Common myeloid progenitor, CD34-positive (primary cell): ENCODE measurements at regions not wholly inside any gene's neighbourhood (a gene's known extent, or its start where the extent isn't known, plus 50 kb on each side); places are given as distances from the start of the nearest gene placed in this dataset.
A peak's percentile ranks its signal among the peaks of the same experiment; 100 is the strongest.

ENCODE experiments used
- CTCF ChIA-PET: fragments of 350-600 bp; sonication (Branson Sonifier 250); formaldehyde crosslinking; loops from one replicate; lab custom pipeline; 2021; ENCODE audit warnings: antibody characterized with exemption; lab: Charles Lee
- POLR2A ChIA-PET: fragments of 350-600 bp; sonication (Branson Sonifier 250); formaldehyde crosslinking; loops from one replicate; lab custom pipeline; 2021; ENCODE audit warnings: antibody characterized with exemption; lab: Charles Lee
- DNase-seq, 3 donors: peaks; one replicate each; pipeline versions ENCODE4 v3.0.0 to v3.0.0-alpha.2; 2013
- H3K27ac ChIP-seq, 2 experiments: 1 replicate in 1 of 2; 2 replicates in 1 of 2; pipeline ENCODE4 v1.7.0; 2013; ENCODE audit warnings: inconsistent platforms in 2 of 2, low read length in 2 of 2, mild to moderate bottlenecking in 2 of 2, low read depth in 1 of 2, moderate library complexity in 1 of 2; ENCODE audit not compliant: severe bottlenecking in 2 of 2, insufficient read depth in 1 of 2, poor library complexity in 1 of 2
- H3K27me3 ChIP-seq, 5 experiments: replicated peaks in 2 of 5; 1 replicate in 3 of 5; 2 replicates in 2 of 5; pipeline versions ENCODE4 v1.6.1 to v1.7.0; 2013; ENCODE audit warnings: low read length in 4 of 5, mild to moderate bottlenecking in 2 of 5, moderate library complexity in 2 of 5, inconsistent platforms in 1 of 5; ENCODE audit not compliant: insufficient read depth in 5 of 5, control insufficient read depth in 4 of 5
- H3K36me3 ChIP-seq, 4 experiments: 1 replicate in 2 of 4; 2 replicates in 2 of 4; pipeline versions ENCODE4 v1.6.1 to v1.7.0; 2013; ENCODE audit warnings: low read length in 3 of 4, control low read depth in 1 of 4, mild to moderate bottlenecking in 1 of 4; ENCODE audit not compliant: control insufficient read depth in 4 of 4, insufficient read depth in 4 of 4
- H3K4me1 ChIP-seq, 4 experiments: 1 replicate in 3 of 4; 2 replicates in 1 of 4; pipeline versions ENCODE4 v1.6.1 to v1.7.1; 2013; ENCODE audit warnings: low read length in 3 of 4, mild to moderate bottlenecking in 3 of 4, control low read depth in 1 of 4, inconsistent platforms in 1 of 4, moderate library complexity in 1 of 4; ENCODE audit not compliant: control insufficient read depth in 4 of 4, insufficient read depth in 4 of 4; ENCODE audit errors: control extremely low read depth in 1 of 4
- H3K4me3 ChIP-seq, 7 experiments: 1 replicate in 4 of 7; 2 replicates in 3 of 7; pipeline versions ENCODE4 v1.5.1 to v1.7.0; 2013; ENCODE audit warnings: mild to moderate bottlenecking in 7 of 7, low read length in 6 of 7, moderate library complexity in 6 of 7, inconsistent platforms in 2 of 7, low read depth in 2 of 7, control low read depth in 1 of 7; ENCODE audit not compliant: insufficient read depth in 4 of 7, control insufficient read depth in 1 of 7; ENCODE audit errors: extremely low read depth in 1 of 7
- H3K9me3 ChIP-seq, 5 experiments: 1 replicate in 4 of 5; 2 replicates in 1 of 5; pipeline versions ENCODE4 v1.6.1 to v1.7.1; 2013; ENCODE audit warnings: low read length in 4 of 5, mild to moderate bottlenecking in 2 of 5, inconsistent platforms in 1 of 5, low read depth in 1 of 5, moderate library complexity in 1 of 5; ENCODE audit not compliant: control insufficient read depth in 4 of 5, insufficient read depth in 2 of 5; ENCODE audit errors: control extremely low read depth in 1 of 5
- WGBS: methylation state at CpG from one replicate; pipeline ENCODE4 v1.1.5; 2013; ENCODE audit not compliant: insufficient coverage; 5-methylcytosine and 5-hydroxymethylcytosine counted together

DNA sequence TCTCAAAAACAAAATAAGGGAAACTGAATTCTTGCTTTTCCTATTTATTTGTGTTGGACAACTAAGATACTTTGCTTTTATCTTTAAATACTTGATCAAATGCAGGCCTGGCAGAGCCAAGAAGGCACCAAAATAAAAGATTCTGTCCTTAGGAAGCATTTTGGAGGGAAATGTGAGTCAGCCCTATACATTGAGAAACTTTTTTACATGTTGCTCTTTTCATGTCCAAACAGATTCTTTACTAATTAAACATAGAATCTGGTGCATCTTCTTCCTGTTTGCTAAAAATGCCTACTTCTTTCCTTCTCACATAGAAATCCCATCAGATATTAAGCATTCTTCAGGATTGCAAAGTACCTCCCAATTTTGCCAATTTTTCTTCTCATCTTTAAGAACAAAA is 1160.4 kb downstream of the EFNA5 start:
- H3K4me3 ChIP-seq: no peak overlapping the region
- no peaks in the 10 kb centered on the region for H3K36me3 ChIP-seq
- DNase-seq: no peak
- ChIA-PET POLR2A (no interaction called here), CTCF (no interaction called here)
- no peaks in the 10 kb centered on the region for H3K9me3 ChIP-seq
- no peaks in the 10 kb centered on the region for H3K4me1 ChIP-seq
- H3K27ac ChIP-seq: no peak overlapping the region
- H3K27me3 ChIP-seq: no peaks in the 10 kb centered on the region

DNA sequence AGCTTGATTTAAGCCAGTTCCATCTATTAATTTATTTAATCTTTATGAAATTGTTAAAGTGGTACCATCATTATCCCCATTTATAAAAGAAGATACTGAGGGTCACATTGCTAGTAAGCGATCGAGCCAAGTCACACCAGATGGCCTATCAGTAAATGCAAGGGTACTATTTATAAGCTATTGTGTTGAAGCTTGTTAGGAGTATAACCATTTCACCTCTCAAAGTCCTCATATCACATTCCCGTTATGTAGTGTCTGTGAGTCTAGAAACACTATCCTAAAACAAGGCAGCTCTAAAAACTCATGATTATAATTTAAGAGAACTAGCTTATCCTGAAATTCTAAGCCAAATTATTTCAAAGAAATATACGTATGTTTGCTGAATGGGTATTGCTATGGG is 1161.8 kb downstream of the EFNA5 start:
- ChIA-PET POLR2A (no interaction called here), CTCF (no interaction called here)
- Histone ChIP-seq H3K9me3 (no peaks in the 10 kb centered on the region), H3K4me1 (no peaks in the 10 kb centered on the region), H3K27me3 (no peaks in the 10 kb centered on the region), H3K36me3 (no peaks in the 10 kb centered on the region), H3K4me3 (no peak overlapping the region), H3K27ac (no peak overlapping the region)
- DNase-seq: no peak
- no CpG with 5 or more reads among the region's 4 CpGs for WGBS

DNA sequence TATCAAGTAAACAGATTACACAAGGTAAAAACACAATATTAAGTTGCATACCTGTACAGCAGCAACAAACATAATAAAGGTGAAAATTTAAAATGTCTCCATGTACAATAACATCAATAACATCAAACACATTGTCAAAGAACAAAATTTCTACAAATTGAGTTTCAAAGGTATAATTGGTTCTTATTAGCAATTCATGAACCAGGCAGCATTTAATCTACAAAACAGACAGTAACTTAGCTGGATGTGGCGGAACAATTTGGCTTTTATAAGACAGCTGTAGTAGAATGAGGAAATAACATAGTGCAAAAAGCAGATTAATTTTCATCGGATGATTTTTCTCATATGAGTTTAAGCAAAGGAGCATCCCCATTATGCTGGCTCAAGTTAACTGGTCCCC is 1176.8 kb downstream of the EFNA5 start:
- DNase-seq: no peak
- 94% methylated on average over 2 of the region's 2 CpGs for WGBS
- no peak overlapping the region for H3K27ac ChIP-seq
- CTCF ChIA-PET: no interaction called here
- POLR2A ChIA-PET: no interaction called here
- no peaks in the 10 kb centered on the region for H3K4me1 ChIP-seq
- H3K9me3 ChIP-seq: no peaks in the 10 kb centered on the region
- H3K4me3 ChIP-seq: no peak overlapping the region
- no peaks in the 10 kb centered on the region for H3K36me3 ChIP-seq
- H3K27me3 ChIP-seq: no peaks in the 10 kb centered on the region

DNA sequence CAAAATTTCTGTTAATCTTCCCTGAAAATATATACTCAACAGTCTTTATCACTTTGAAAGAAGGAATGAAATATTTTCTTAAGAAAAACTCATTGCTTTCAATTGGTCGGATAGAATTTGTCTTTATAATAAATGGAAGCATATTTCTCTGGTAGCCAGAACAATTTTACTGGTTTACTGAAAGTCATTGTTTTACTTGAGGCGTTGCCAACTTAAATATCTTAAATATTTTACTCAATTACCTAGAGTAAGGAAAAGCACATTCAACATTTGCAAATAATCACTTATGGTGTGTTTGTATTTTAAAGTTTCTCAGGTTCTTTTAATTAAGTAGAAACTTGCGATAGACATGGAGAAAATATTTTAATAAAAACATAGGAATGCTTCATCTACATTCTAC is 1181.7 kb downstream of the EFNA5 start:
- Histone ChIP-seq H3K27me3 (no peaks in the 10 kb centered on the region), H3K9me3 (no peaks in the 10 kb centered on the region), H3K27ac (no peak overlapping the region), H3K36me3 (no peaks in the 10 kb centered on the region), H3K4me3 (no peak overlapping the region), H3K4me1 (no peaks in the 10 kb centered on the region)
- WGBS: no CpG with 5 or more reads among the region's 3 CpGs
- no peak for DNase-seq
- ChIA-PET POLR2A (no interaction called here), CTCF (no interaction called here)

DNA sequence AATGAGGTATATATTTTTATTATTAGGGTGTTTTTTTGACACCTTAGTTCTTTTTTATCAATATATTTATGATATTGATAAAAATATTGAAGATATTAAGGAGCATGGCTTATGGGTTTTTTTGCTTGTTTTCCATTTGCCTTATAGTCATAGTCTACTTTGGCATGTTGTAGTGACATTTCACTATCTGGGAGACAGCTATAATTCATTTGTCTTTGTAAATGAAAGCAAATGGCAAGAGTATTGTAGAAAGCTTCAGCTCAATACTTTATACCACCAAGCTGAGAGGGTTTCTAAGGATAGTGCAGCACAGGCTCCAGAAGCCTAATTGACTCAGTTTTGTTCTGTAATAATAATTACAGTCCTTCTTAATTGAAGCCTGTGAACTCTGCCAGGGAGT is 1182.3 kb downstream of the EFNA5 start:
- CTCF ChIA-PET: no interaction called here

DNA sequence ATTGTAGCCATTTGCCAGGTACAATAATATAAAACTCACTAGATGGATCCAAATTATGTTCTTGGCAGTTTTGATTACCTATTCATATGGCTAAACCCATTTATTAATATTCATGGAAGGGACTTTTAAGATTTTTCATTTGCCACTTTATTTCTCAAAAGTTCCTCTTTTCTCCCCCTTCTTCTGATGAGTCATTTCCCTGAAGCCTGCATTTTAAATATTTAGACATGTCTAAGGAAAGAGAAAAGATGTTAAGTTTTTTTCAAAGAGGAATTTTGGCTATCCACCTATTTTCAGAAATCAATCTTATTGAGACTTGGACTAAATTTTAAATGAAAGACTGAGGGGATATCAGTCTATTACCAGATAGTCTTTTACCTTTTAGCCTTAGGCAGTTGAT is 1189.4 kb downstream of the EFNA5 start:
- no peak overlapping the region for H3K27ac ChIP-seq
- no peaks in the 10 kb centered on the region for H3K36me3 ChIP-seq
- no peaks in the 10 kb centered on the region for H3K9me3 ChIP-seq
- peaks cover 0 to 10% (median 3%) of the 10 kb centered on the region in 4 experiments for H3K4me1 ChIP-seq
- ChIA-PET POLR2A (no interaction called here), CTCF (no interaction called here)
- H3K4me3 ChIP-seq: no peak overlapping the region
- DNase-seq: peak; percentile 9 to 58 (median 40)
- H3K27me3 ChIP-seq: no peaks in the 10 kb centered on the region

More for the DNA sequence above, 1182.3 kb downstream of the EFNA5 start:
- H3K27me3 ChIP-seq: no peaks in the 10 kb centered on the region
- H3K4me1 ChIP-seq: no peaks in the 10 kb centered on the region
- H3K27ac ChIP-seq: no peak overlapping the region
- no peaks in the 10 kb centered on the region for H3K36me3 ChIP-seq
- DNase-seq: no peak
- H3K4me3 ChIP-seq: no peak overlapping the region
- no peaks in the 10 kb centered on the region for H3K9me3 ChIP-seq
- POLR2A ChIA-PET: no interaction called here

DNA sequence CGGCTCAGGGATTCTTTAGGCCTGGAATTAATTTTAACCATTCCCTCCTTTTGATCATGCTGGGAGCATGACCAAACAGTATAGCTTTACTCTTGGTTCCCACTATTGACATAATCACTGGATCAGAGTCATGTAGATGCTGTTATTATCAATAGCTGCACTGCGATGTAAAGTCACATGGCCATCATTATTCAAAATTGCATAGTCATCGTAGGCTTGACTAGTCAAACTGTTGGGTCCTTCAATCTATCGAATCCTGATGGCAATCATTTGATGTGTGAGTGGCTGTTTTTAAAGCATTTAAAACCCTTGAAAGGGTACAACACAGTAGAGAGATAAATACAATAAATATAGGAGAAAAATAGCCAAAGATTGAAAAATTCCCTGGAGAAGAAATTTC is 1194.1 kb downstream of the EFNA5 start:
- Histone ChIP-seq H3K36me3 (no peaks in the 10 kb centered on the region), H3K4me3 (no peak overlapping the region), H3K9me3 (no peaks in the 10 kb centered on the region), H3K4me1 (peaks cover 0 to 6% (median under 1%) of the 10 kb centered on the region in 4 experiments), H3K27me3 (no peaks in the 10 kb centered on the region), H3K27ac (no peak overlapping the region)
- 100% methylated on average over 2 of the region's 4 CpGs for WGBS
- CTCF ChIA-PET: no interaction called here
- no peak for DNase-seq
- POLR2A ChIA-PET: no interaction called here

DNA sequence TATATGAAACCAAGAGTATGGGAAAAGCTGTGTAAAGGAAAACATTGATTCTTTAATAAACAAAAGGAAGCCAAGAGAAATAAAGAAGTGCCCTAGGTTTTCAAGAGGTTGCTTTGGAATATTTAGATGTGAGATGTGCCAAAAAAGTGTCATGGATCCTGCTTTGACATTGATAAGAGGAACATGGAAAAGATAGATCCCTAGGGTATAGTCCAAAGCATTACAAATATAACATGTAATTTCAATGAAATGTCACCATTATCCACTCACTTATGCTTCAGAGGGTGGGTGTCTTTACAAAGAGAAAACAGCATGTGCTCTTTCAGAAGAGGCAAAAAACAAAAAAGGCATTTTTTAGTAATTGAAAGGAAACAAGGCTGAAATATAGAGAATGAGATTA is 1196.7 kb downstream of the EFNA5 start:
- Histone ChIP-seq H3K36me3 (no peaks in the 10 kb centered on the region), H3K4me3 (no peak overlapping the region), H3K27me3 (no peaks in the 10 kb centered on the region), H3K9me3 (peaks cover 0 to 1% (median 0%) of the 10 kb centered on the region in 5 experiments), H3K4me1 (no peaks in the 10 kb centered on the region), H3K27ac (no peak overlapping the region)
- ChIA-PET CTCF (no interaction called here), POLR2A (no interaction called here)
- DNase-seq: no peak
